Endothelial cell of umbilical vein (primary cell): ENCODE measurements at regions not wholly inside any gene's neighbourhood (a gene's known extent, or its start where the extent isn't known, plus 50 kb on each side); places are given as distances from the start of the nearest gene placed in this dataset.

ENCODE experiments used
- BruUV-seq: library from RNA; stranded (reverse); fragments of 400-500 nt; replicated peaks from 2 replicates; lab custom pipeline; 2021; lab: Mats Ljungman, UMichigan
- CTCF ChIA-PET: fragments of 300-600, 350-600 bp; sonication (Branson Sonifier 250); formaldehyde crosslinking; loops from one replicate; lab custom pipeline; 2021; ENCODE audit warnings: antibody characterized with exemption, inconsistent platforms; lab: Charles Lee
- POLR2A ChIA-PET: fragments of 300-600, 350-600 bp; sonication (Branson Sonifier 250); formaldehyde crosslinking; loops from one replicate; lab custom pipeline; 2021; ENCODE audit warnings: antibody characterized with exemption, inconsistent platforms; lab: Charles Lee
- DNase-seq: peaks from one replicate; pipeline ENCODE4 v3.0.0-alpha.2; 2011; ENCODE audit warnings: low read depth, low spot score
- FAIRE-seq: peaks from 2 replicates; lab custom pipeline; 2011; peaks lifted over from hg19 to GRCh38; lab: Jason Lieb, UNC
- H2AFZ ChIP-seq: 2 replicates; pipeline ENCODE4 v1.6.0; 2012; ENCODE audit warnings: low read depth, low read length, control low read depth, inconsistent platforms
- H3K27ac ChIP-seq: 2 replicates; pipeline ENCODE4 v1.5.1; 2011; ENCODE audit warnings: low read depth, mild to moderate bottlenecking, control low read depth, low read length, moderate library complexity; ENCODE audit not compliant: insufficient read depth
- H3K27me3 ChIP-seq, 2 experiments: 2 replicates each; pipeline versions ENCODE4 v1.6.0 to v1.6.1; 2011; ENCODE audit warnings: low read length in 2 of 2, mixed read lengths in 1 of 2; ENCODE audit not compliant: control insufficient read depth in 2 of 2, insufficient read depth in 2 of 2
- H3K36me3 ChIP-seq, 2 experiments: 2 replicates in 1 of 2; 3 replicates in 1 of 2; pipeline ENCODE4 v1.5.1; 2011; ENCODE audit warnings: low read length in 2 of 2, mild to moderate bottlenecking in 1 of 2, moderate library complexity in 1 of 2; ENCODE audit not compliant: control insufficient read depth in 2 of 2, insufficient read depth in 2 of 2; ENCODE audit errors: extremely low read depth in 1 of 2
- H3K4me1 ChIP-seq: 3 replicates; pipeline ENCODE4 v1.5.1; 2011; ENCODE audit warnings: mild to moderate bottlenecking, low read length; ENCODE audit not compliant: control insufficient read depth, insufficient read depth; ENCODE audit errors: extremely low read depth
- H3K4me2 ChIP-seq: 2 replicates; pipeline ENCODE4 v1.6.1; 2011; ENCODE audit warnings: low read length, control low read depth, mixed read lengths; ENCODE audit not compliant: insufficient read depth
- H3K4me3 ChIP-seq, 3 experiments: fragments of 200-600 bp in 1 of 3; sonication (generic), shearing (Covaris generic) in 1 of 3; replicated peaks in 1 of 3; 2 replicates each; pipeline ENCODE4 v1.5.1; 2011 to 2016; ENCODE audit warnings: control low read depth in 3 of 3, low read length in 3 of 3, mild to moderate bottlenecking in 2 of 3, inconsistent platforms in 1 of 3, low read depth in 1 of 3, moderate library complexity in 1 of 3; ENCODE audit not compliant: insufficient read depth in 1 of 3
- H3K79me2 ChIP-seq: 2 replicates; pipeline ENCODE4 v1.6.0; 2012; ENCODE audit warnings: low read length, inconsistent platforms; ENCODE audit not compliant: control insufficient read depth, insufficient read depth
- H3K9ac ChIP-seq: replicated peaks from 2 replicates; pipeline ENCODE3; 2011; ENCODE audit warnings: low read length, control low read depth; ENCODE audit not compliant: insufficient read depth; ENCODE audit errors: extremely low read depth
- H3K9me1 ChIP-seq: replicated peaks from 3 replicates; pipeline ENCODE4 v1.6.0; 2011; ENCODE audit warnings: mild to moderate bottlenecking, low read length; ENCODE audit not compliant: control insufficient read depth, insufficient read depth; ENCODE audit errors: extremely low read depth
- H3K9me3 ChIP-seq: replicated peaks from 2 replicates; pipeline ENCODE4 v1.5.1; 2012; ENCODE audit warnings: low read length, inconsistent platforms; ENCODE audit not compliant: control insufficient read depth, insufficient read depth
- H4K20me1 ChIP-seq: replicated peaks from 2 replicates; pipeline ENCODE3; 2011; ENCODE audit warnings: mild to moderate bottlenecking, low read length; ENCODE audit not compliant: control insufficient read depth, insufficient read depth; ENCODE audit errors: extremely low read depth
- CTCF ChIP-seq, 2 donors: IDR thresholded peaks; 1 replicate in 1 of 2; 2 replicates in 1 of 2; pipeline ENCODE4 v1.5.1; 2011; ENCODE audit warnings: low read length in 2 of 2, mild to moderate bottlenecking in 2 of 2, moderate library complexity in 2 of 2, control low read depth in 1 of 2, inconsistent platforms in 1 of 2, low read depth in 1 of 2; ENCODE audit not compliant: insufficient read depth in 1 of 2; ENCODE audit errors: extremely low read depth in 1 of 2
- EZH2 ChIP-seq: IDR thresholded peaks from 2 replicates; pipeline ENCODE4 v1.6.1; 2012; ENCODE audit warnings: borderline replicate concordance, low read depth, mild to moderate bottlenecking, moderate library complexity, low read length, inconsistent platforms; ENCODE audit not compliant: severe bottlenecking
- FOS ChIP-seq: IDR thresholded peaks from 2 replicates; pipeline ENCODE4 v1.6.1; 2011; ENCODE audit warnings: mild to moderate bottlenecking, low read length, moderate library complexity, borderline replicate concordance; ENCODE audit not compliant: insufficient read depth
- GATA2 ChIP-seq: IDR thresholded peaks from 2 replicates; pipeline ENCODE4 v1.7.0; 2011; ENCODE audit warnings: low read depth, mild to moderate bottlenecking, moderate library complexity, mixed read lengths, low read length; ENCODE audit not compliant: insufficient read length, insufficient read depth
- JUN ChIP-seq: IDR thresholded peaks from 2 replicates; pipeline ENCODE4 v1.6.1; 2011; ENCODE audit warnings: borderline replicate concordance, low read depth; ENCODE audit not compliant: insufficient read length, insufficient read depth
- MAX ChIP-seq: IDR thresholded peaks from 2 replicates; pipeline ENCODE4 v1.6.1; 2011; ENCODE audit not compliant: insufficient read depth, insufficient read length
- MYC ChIP-seq: IDR thresholded peaks from one replicate; pipeline ENCODE4 v1.6.1; 2011; ENCODE audit warnings: mild to moderate bottlenecking, low read depth, low read length
- POLR2A ChIP-seq: IDR thresholded peaks from 2 replicates; pipeline ENCODE4 v1.6.1; 2012; ENCODE audit warnings: low read depth, mild to moderate bottlenecking, control low read depth, low read length
- POLR2AphosphoS5 ChIP-seq: IDR thresholded peaks from 2 replicates; pipeline ENCODE4 v1.6.1; 2012; ENCODE audit warnings: low read depth, mild to moderate bottlenecking, control low read depth, low read length, moderate library complexity; ENCODE audit not compliant: insufficient read depth
- dilution Hi-C: fragments of 300-500 bp; cut with MboI; formaldehyde crosslinking; loops from one replicate; pipeline ENCODE4 v1.15.0; 2019; ENCODE audit warnings: low sequenced_read_pairs; ENCODE audit not compliant: extremely low pct_ligation_motif_present
- intact Hi-C: fragments of 100-400 bp; cut with micrococcal nuclease; formaldehyde crosslinking; loops from one replicate; pipeline ENCODE4 v1.10.0; 2022

GRCh38 chr6:167426084-167426483 is 101.2 kb downstream of the TTLL2 start:
- Histone ChIP-seq H3K4me3 (no peak overlapping the region), H3K9ac (no peak overlapping the region), H2AFZ (no peak overlapping the region), H3K27ac (no peak overlapping the region), H3K36me3 (no peaks in the 10 kb centered on the region), H3K27me3 (no peaks in the 10 kb centered on the region), H3K4me1 (no peaks in the 10 kb centered on the region), H3K9me3 (no peaks in the 10 kb centered on the region), H3K9me1 (no peaks in the 10 kb centered on the region), H3K4me2 (no peak overlapping the region), H4K20me1 (no peaks in the 10 kb centered on the region), H3K79me2 (no peaks in the 10 kb centered on the region)
- ChIA-PET POLR2A (no interaction called here), CTCF (no interaction called here)
- FAIRE-seq (no peak), DNase-seq (no peak)
- intact Hi-C loops (no loop called here), dilution Hi-C loops (no loop called here)
- TF ChIP-seq MYC = no peak
- no peak for TF ChIP-seq MAX
- TF ChIP-seq EZH2 = no peak
- no peak for TF ChIP-seq POLR2A
- TF ChIP-seq POLR2AphosphoS5 = no peak
- TF ChIP-seq GATA2 = no peak
- no peak for TF ChIP-seq JUN
- TF ChIP-seq FOS = no peak
- no peak for TF ChIP-seq CTCF (IDR thresholded peaks at IDR 0.05; ENCODE audit: extremely low read depth in 1 of 2, insufficient read depth in 1 of 2, low read depth in 1 of 2, low read length in 2 of 2)
- BruUV-seq = no TSS peak
